HG02798 (cell line): ENCODE measurements at regions not wholly inside any gene's neighbourhood (a gene's known extent, or its start where the extent isn't known, plus 50 kb on each side); places are given as distances from the start of the nearest gene placed in this dataset.
"Not testable (repeated sequence)": the region's sequence is repeated elsewhere in the genome, so short reads cannot be mapped to it uniquely, and the experiment has no call there.

Source experiments
- ATAC-seq: cut with Tn5 transposase; IDR thresholded peaks from one replicate; pipeline ENCODE4 v1.9.1; 2021; ENCODE audit warnings: mild to moderate bottlenecking; ENCODE audit not compliant: unreplicated experiment, poor library complexity

- no peak for ATAC-seq
Measured at GRCh38 chr2:49861821-49862220, 707.5 kb upstream of the FSHR start.

- no peak for ATAC-seq
Measured at GRCh38 chr2:49860834-49861233, 706.5 kb upstream of the FSHR start.

- no peak for ATAC-seq
Measured at GRCh38 chr2:49860170-49860569, 705.9 kb upstream of the FSHR start.

- no peak for ATAC-seq
Measured at GRCh38 chr2:49858657-49859056, 704.3 kb upstream of the FSHR start.

GRCh38 chr2:49858113-49858490 lies 703.8 kb upstream of the FSHR start:
- ATAC-seq: no peak

GRCh38 chr2:49857371-49858112 lies 703.2 kb upstream of the FSHR start:
- ATAC-seq: no peak

- no peak for ATAC-seq
Measured at GRCh38 chr2:49845671-49846070, 691.4 kb upstream of the FSHR start.

GRCh38 chr2:49845021-49845420 lies 690.7 kb upstream of the FSHR start:
- ATAC-seq: no peak

GRCh38 chr2:49844113-49844512 lies 689.8 kb upstream of the FSHR start:
- not testable (repeated sequence) for ATAC-seq

- ATAC-seq: no peak
Measured at GRCh38 chr2:49843314-49843713, 689.0 kb upstream of the FSHR start.

GRCh38 chr2:49840428-49840975 lies 686.2 kb upstream of the FSHR start:
- no peak for ATAC-seq

- no peak for ATAC-seq
Measured at GRCh38 chr2:49839818-49840217, 685.5 kb upstream of the FSHR start.

- no peak for ATAC-seq
Measured at GRCh38 chr2:49837561-49838293, 683.4 kb upstream of the FSHR start.

GRCh38 chr2:49836017-49836416 lies 681.7 kb upstream of the FSHR start:
- ATAC-seq: no peak

- no peak for ATAC-seq
Measured at GRCh38 chr2:49834433-49834832, 680.1 kb upstream of the FSHR start.

GRCh38 chr2:49832555-49832954 lies 678.2 kb upstream of the FSHR start:
- ATAC-seq: no peak

- ATAC-seq: no peak
Measured at GRCh38 chr2:49831698-49832367, 677.5 kb upstream of the FSHR start.

GRCh38 chr2:49830846-49831245 lies 676.5 kb upstream of the FSHR start:
- no peak for ATAC-seq

- ATAC-seq: no peak
Measured at GRCh38 chr2:49827366-49827765, 673.1 kb upstream of the FSHR start.

- ATAC-seq: no peak
Measured at GRCh38 chr2:49813208-49813607, 658.9 kb upstream of the FSHR start.

GRCh38 chr2:49812730-49813129 lies 658.4 kb upstream of the FSHR start:
- ATAC-seq: no peak
